Ureter (tissue), 1 donor: ENCODE measurements at regions not wholly inside any gene's neighbourhood (a gene's known extent, or its start where the extent isn't known, plus 50 kb on each side); places are given as distances from the start of the nearest gene placed in this dataset.

Experiments
- DNase-seq: peaks from one replicate; pipeline ENCODE4 v3.0.0-alpha.2; 2020; ENCODE audit warnings: low spot score
- donor health status: DM: yes; HTN: yes; CAD: no.

DNA sequence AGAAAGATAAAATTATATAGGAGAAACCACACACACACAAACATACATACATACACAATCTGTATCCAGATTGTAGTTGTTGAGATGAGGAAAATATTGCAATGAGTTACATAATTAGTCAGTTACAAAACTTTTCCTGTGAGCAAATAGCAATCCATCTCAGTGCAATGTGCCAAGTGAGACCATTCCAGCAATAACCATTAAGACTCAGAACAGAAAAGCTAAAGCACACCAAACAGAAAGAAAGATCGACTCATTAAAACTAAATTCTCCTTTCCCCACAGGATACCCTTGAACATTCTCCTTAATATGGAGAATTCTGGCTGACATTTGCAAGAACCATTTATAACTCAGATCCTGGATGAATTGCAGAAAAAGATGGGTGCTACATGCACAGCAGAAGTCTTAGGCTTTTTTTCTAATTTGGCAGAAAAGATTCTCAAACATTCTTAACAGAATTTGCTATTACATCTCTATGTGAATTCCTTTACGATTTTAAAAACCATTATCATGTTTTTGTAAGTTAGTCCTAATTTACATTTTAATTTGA is 1341.2 kb upstream of the SPRY2 start:
- no peak for DNase-seq

DNA sequence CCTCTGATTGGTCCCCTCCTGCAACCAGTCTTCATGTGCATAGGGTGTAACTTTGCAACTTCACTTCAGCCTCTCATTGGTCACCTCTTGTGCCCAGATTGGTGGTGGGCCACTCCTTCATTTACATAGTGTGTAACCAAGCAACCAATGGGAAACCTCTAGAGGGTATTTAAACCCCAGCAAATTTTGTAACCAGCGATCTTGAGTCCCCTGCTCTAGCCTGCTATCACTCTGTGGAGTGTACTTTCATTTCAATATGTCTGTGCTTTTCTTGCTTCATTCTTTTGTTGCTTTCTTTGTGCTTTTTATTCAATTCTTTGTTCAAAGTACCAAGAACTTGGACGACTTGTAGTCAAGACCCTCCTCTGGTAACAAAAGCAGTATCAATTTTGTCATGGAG is 1336.9 kb upstream of the SPRY2 start:
- DNase-seq: no peak

DNA sequence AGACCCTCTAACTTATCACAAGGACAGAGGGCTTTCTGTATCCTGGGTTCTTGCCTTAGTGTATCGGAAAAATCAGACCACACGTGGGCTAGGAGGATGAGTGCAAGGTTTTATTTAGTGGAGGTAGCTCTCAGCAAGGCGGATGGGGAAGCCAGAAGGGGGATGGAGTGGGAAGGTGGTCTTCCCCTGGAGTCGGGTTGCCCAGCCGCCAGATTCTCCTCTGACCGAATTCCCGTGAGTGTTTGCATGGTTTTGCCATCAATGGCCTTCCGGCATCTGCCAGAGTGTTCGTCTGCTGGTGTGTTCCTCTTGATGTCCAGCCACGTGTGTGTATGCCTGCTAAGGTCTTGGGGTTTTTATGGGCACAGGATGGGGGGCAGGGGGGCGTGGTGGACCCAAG is 1335.1 kb upstream of the SPRY2 start:
- no peak for DNase-seq

DNA sequence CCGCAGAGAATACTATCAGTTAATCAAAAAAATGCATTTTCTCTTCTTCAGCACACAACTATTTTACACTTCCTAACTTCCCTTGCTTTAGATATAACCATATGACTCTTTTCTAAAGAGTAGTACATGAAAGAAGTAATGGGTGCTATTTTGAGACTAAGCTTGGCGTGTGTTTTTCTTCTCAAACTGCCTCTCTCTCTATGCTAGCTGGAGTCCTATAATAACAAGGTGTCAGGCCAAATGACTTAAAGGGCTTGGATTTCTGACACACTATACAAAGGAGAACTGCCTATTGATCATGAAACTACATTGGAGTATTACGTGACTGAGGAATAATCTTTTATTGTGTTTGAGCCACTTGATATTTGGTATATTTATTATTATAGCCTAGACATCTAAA is 1330.1 kb upstream of the SPRY2 start:
- DNase-seq: no peak

DNA sequence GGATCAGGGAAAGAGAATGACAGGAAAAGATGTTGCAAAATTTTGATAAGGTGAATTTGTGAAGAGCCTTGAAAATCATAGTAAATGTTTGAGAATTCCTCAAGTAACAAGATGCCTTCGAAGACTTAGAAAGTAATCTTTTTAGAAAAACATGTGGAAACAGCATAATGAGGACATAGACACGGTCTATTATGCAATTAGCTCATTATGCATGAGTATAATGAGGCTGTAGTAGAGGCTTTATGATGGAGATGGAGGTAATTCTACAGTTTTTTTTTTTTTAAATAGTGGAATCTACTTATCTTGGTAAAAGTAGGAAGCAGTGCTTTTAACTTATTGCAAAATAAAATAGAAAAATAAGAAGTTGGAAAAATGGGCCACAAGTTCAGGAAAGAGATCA is 1329.1 kb upstream of the SPRY2 start:
- DNase-seq: no peak

DNA sequence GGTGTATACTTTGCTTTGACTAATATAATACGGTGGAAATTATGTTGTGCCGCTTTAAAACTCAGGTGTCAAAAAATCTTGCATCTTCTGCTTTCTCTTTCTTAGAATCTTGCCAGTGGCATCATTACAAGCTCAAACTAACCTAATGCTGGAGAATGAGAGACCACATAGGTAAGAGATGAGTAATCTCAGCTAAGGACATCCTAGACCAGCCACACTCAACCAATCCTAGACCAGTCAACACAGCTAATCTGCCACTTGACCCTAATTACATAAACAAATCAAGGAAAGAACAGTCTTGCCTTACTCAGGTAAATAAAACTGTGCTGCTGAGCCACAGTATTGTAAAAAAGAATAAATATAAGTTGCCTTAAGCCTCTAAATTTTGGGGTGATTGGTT is 1323.9 kb upstream of the SPRY2 start:
- DNase-seq: no peak

DNA sequence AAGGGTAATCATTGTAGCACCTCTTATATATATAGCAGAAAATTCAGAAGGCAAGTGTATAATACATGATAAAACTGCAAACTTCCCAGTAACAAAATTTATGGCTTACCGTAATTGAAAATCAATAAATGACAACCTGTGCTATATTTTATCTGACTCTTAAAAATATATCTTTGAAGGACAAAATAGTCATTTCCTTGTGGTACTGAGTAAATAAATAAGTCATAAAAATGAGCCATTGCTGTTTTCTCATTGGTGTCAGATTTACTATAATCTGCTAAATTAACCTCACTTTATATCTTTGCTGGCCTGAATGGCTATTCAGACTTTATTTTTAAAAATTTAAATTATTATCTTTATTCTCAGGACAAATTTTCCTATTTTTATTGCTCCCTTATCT is 1319.1 kb upstream of the SPRY2 start:
- DNase-seq: no peak

DNA sequence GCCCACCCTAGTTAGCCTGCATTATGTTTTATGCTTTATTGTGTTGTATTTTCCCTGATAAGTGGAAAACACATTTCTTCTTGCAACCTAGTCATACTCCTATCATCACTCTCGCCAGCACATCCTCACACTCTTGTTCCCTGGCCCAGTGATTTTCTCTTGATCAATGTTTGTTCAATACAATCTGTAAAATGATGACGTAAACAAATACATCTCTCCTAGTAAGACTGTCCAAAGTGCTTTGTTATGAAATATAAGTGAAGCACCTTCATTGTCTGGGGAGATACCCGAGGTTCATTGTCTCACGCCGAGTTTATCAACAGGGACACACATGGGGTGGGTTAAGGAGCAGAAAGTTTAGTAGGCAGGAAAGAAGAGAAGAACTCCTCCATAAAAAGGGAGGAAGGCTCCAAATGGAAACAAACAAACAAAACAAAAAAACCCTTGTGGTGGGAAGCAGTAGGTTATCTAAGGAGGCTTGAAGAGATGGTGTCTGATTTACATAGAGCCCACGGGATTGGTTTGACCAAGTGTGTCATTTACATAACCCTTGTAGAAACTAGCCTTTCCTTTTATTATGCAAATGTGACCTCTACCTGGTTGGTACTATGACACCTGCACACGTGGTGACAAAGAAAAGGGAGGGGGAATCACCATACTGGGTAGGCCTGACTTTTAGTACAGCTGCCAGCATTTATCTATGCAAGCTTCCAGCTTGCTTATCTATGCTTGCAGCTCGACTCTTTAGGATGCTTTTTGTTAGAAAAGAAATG is 1317.9 kb upstream of the SPRY2 start:
- no peak for DNase-seq

DNA sequence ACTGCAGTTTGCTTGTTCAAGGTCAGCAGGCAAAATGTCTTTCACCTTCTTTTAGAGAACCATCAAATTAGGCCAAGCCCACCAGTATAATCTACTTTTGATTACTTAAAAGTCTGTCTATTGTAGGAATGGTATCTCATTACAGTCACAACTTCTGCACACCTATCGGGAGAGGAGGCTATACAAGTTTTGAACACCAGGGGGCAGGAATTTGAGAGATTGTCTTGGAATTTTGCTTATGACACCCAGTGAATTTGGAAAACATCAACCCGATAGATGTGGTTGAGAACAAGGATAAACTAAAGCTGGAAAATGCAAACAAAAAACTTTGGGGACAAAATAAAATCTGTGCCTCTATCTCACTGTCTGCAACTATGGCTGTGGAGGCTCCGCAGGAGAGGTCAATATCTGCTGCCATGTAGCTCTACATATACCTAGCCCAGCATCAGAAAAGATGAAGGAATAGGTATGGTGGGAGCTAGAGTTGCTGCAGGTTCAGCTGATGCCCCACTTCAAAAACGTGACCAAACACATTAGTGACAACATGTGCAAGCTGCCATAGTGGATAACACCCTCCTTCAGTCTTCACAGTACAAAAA is 1299.2 kb upstream of the SPRY2 start:
- DNase-seq: no peak

DNA sequence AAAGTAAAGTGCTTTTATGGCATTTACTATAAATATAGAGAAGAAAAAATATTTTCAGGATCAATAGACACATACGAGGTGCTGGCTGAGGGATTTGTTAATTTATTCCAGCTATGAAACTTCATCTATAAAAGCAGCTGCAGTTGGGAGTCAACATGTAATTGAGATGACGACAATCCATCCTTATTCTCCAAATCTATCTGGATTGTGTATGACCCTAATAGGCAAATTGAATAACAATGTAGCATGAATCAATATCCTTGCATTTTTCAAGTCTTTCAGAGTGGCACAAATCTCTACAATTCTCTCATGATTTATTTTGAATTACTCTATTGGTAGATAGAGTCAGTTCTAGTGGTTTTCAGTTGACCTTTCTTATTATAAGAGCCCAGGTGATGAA is 1296.5 kb upstream of the SPRY2 start:
- no peak for DNase-seq

DNA sequence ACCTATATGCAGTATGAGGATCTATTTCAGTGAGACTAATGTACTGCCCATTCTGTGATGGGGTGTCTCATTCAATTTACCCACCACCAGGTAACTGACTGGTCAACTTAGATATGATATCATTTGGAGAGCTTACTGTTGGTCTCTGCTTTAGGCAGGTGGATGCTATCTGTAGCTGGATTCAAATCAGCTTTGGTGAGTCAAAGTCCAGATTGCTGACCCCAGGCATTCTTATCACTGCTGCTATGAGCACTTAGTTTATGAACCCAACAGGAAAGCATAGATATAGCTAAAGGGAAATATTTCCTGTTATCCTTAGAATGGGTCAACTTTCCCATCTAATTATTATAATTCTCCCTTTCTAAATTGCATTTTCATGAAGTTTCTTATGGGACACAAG is 1295.2 kb upstream of the SPRY2 start:
- DNase-seq: no peak

DNA sequence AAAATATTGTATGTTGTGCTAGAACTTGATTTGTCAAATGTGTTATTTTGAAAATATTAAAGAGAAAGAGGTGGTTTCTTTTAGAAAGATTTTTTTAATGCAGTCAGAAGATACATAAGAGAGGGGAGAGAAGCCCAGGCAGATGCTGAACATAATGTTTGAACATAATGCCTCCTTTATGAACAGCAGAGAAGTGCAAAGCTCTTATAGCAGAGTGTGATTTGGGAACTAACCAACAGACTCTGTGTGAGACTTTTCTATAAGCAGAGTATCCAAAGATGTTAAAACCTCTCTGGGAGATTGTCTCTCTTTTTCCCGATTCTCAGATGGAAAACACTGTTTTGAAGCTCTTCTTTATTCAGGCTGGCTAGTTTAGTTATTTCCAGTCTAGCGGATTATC is 1274.1 kb upstream of the SPRY2 start:
- DNase-seq: no peak

DNA sequence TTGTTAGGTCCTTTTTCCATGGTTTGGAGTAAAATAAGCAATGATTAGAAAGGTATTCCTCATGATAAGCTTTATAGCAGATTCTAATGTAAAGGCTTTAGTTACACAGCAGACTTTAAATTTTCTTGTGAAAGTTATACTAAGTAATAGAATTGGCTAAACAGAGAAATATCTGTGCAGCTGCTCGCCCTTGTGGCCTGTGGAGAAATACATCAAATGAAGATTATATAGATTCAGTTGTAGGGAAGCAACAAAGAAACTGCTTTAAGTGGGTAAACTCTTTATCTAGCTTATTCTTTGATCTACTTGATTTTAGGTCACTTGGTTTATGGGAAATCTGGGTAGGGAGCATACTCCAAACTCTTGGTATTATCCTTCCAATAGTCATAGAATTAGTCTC is 1269.7 kb upstream of the SPRY2 start:
- no peak for DNase-seq

DNA sequence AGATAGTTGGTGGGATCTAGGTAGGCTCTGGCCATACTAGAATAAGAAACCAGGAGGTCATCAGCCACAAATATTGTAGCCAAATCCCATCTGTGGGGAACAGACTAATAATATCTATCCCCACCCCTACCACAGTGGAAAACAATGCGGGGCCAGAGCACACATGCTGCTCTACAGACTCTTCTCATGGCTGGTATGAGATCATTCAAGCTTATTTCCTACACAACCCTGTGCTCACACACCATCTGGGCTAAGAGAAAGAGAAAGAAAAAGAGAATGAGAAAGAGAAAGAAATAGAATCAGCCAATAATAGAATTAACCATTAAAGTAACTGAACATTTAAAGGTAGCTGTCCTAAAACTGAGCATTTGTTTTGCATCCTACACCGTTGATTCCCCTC is 1268.4 kb upstream of the SPRY2 start:
- DNase-seq: no peak

DNA sequence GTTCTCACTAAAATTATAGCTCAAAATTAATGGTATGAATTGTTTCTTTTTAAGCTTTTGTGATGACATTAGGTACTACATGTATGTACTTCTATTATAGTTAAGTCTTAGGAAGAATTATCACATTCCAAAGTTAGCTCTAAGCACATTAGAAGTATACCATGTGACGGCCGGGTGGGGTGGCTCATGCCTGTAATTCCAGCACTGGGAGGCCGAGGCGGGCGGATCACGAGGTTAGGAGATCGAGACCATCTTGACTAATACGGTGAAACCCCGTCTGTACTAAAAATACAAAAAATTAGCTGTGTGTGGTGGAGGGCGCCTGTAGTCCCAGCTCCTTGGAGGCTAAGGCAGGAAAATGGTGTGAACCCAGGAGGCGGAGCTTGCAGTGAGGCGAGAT is 1265.1 kb upstream of the SPRY2 start:
- DNase-seq: no peak

DNA sequence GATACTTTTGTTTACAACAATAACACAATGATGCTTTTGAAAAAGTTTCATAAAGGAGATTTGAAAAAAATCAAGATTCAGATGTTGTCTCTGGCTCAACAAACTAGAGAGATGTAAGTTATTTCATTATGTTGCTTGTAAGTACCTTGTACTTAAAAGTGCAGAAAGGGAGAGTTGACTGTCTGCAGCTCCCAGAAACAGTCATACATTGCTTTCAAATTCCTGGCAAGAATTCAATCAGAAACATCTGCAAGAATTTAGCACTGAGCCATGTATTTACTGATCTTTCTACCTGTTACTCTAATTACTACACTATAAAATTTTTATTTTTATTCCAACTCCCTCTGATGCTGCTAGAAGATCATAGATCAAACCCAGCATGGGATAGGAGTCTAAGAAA is 1261.3 kb upstream of the SPRY2 start:
- DNase-seq: no peak

DNA sequence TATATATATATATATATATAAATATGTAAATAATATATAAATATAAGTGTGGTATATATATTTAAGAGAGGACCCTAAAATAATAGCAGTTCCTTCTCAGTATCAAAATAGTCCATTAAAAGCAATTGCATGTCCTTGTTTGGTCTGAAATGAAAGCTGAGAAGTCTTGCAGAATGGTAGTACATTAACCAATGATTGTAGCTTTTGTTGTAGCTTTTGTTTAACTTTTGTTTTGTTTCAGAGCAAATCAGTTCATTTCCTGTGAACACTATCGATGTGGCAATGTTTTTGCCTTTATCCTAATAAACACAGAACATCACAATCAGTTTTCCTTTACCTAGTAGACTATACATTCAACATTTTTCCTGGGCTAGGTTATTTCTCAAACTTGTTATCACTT is 1256.2 kb upstream of the SPRY2 start:
- DNase-seq: no peak

DNA sequence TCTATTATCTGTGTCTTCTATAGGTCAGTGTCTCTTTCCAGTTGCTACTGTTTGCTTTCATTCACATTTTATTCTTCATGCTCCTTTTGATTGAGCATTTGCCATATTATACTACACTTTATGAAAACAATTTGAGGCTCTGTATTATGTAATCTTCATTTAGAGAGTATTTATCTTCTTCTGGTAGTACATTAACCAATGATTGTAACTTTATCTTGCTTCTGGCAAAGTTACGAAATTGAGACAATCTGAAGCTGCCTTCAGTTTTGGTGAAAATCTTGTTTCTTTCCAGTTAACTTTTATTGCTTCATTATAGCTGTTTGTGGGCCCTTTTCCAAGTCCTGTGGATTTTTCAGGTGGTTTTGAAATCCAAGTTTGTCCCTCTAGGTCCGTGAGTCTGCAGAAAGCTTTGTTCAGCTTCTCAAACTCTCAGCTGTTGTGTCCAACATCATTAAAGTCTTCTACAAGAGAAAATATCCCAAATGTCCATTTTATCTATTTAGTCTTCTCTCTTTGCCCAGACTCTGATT is 1255.4 kb upstream of the SPRY2 start:
- no peak for DNase-seq

DNA sequence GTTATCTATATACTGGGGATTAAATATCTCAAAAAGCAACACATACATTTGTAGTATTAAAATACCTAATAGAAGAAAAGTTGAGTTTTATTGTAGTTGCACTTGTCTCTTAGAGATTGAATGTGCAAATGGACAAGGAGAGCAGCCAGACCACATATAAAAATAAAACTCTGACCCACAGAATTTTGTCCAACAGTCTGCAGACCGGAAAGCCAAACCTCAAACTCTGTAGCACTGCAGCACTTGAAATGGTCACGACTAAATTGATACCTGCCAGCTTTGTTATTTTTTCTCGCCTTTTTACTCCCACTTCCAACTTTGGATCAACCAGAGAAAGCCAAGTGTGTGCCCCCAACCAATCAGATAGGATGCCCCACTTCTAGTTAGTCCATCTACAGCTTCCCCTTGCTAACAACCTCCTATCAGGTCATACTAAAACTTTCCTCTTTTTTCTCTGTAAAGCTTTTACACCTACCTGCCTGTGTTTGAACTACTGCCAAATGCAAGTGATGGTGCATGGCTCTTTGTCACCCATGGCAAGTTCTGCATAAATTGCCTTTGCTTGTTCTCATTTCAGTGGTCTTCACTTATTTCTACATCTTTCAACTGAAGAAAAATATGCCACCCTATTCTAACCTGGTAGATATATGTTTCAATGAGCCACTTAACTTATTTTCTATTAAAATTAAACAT is 1250.7 kb upstream of the SPRY2 start:
- DNase-seq: no peak

DNA sequence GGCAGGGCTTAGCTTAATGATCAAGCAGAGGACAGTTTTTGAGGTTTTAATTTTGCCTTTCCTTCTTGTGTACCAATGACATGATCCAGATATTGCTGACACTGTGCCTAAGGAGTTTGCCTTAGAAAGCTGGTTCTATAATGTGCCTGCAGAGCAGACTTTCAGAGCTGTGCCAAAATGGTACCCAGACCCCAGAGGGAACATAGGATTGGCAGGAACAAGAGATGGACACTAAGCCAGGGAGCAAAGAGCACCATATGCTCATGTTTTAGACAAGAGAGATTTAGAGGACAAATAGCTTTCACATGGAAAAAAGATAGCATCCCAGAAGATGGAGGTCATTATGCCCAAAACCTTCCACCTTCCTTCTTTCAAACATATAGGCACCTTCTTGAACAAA is 1241.5 kb upstream of the SPRY2 start:
- no peak for DNase-seq

DNA sequence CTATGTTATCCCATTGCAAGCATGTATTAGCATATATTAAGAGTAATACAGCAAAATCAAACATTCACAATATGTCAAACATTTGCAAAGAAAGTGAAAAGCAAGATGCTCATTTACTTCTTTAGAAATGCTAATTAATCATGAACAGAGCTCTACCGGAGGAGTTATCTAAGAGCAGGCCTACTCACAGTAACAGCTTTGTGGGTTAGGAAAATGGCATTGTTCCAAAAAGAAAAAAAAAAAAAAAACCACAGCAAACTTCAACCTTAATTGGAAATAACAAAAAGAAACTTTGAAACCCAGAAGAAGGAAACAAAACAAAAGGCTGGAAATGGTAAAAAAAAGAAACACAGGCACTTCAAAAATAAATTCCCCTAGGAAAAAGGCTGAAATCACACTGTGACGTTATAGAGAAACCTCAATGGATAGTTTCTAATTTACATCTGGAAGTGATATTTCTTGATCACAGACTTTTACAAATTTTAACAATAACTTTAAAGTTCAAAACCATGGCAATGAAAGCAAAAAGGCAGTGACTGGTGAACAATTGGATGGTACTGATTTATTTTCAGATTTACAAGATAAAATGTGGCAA is 1236.8 kb upstream of the SPRY2 start:
- no peak for DNase-seq

DNA sequence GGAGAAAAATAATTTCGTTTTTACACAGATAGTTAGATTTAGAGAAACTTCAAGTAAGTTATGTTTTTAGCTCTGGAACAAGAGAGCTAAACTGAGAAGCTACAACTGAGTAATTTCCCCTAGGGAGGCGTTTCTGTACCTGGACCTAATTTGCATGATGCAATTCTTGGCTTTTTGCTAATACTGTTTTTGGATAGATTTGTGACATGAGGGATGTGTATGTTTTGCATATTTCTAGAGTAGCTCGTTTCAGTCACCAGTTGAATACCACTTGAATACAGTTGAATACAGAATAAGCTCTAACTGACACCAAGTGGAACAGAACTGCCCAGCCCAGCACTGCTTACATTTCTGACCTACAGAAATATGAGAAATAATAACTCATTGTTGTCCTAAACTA is 1227.9 kb upstream of the SPRY2 start:
- no peak for DNase-seq
